NCI-H446 treated with DMSO at 0.1 percent for 48 hours (cell line): ENCODE measurements at regions not wholly inside any gene's neighbourhood (a gene's known extent, or its start where the extent isn't known, plus 50 kb on each side); places are given as distances from the start of the nearest gene placed in this dataset.
A peak's percentile ranks its signal among the peaks of the same experiment; 100 is the strongest.
"Not testable (repeated sequence)": the region's sequence is repeated elsewhere in the genome, so short reads cannot be mapped to it uniquely, and the experiment has no call there.

Experiments
- DNase-seq: peaks from one replicate; lab custom pipeline; 2025; lab: John Stamatoyannopoulos, UW

- DNase-seq: no peak
Observed at GRCh38 chr3:190192087-190192486, 71.4 kb upstream of the P3H2 start.

GRCh38 chr3:190188197-190188596 is 67.5 kb upstream of the P3H2 start:
- no peak for DNase-seq

- DNase-seq: peak; percentile 14
Observed at GRCh38 chr3:190183121-190183520, 62.4 kb upstream of the P3H2 start.

- no peak for DNase-seq
Observed at GRCh38 chr3:190182418-190183043, 61.8 kb upstream of the P3H2 start.

- DNase-seq: no peak
Observed at GRCh38 chr3:190180268-190180667, 59.6 kb upstream of the P3H2 start.

GRCh38 chr3:190178779-190179178 is 58.1 kb upstream of the P3H2 start:
- no peak for DNase-seq

- not testable (repeated sequence) for DNase-seq
Observed at GRCh38 chr3:190176933-190177525, 56.3 kb upstream of the P3H2 start.

- DNase-seq: not testable (repeated sequence)
Observed at GRCh38 chr3:190176106-190176505, 55.4 kb upstream of the P3H2 start.

- no peak for DNase-seq
Observed at GRCh38 chr3:190175490-190175889, 54.8 kb upstream of the P3H2 start.

GRCh38 chr3:190174471-190174870 is 53.8 kb upstream of the P3H2 start:
- no peak for DNase-seq

- no peak for DNase-seq
Observed at GRCh38 chr3:190173426-190173825, 52.7 kb upstream of the P3H2 start.

GRCh38 chr3:190172751-190173150 is 52.1 kb upstream of the P3H2 start:
- DNase-seq: no peak
